MM.1S (cell line): ENCODE measurements at regions not wholly inside any gene's neighbourhood (a gene's known extent, or its start where the extent isn't known, plus 50 kb on each side); places are given as distances from the start of the nearest gene placed in this dataset.

Experiments used
- DNase-seq: peaks from one replicate; pipeline ENCODE4 v3.0.0-alpha.2; 2015
- H2AFZ ChIP-seq: fragments of 300-600 bp; sonication (generic); 2 replicates; pipeline ENCODE4 v1.6.0; 2016; ENCODE audit warnings: antibody characterized with exemption, low read length
- H3F3A ChIP-seq: fragments of 300-600 bp; sonication (generic); 2 replicates; pipeline ENCODE4 v1.6.1; 2016; ENCODE audit warnings: mild to moderate bottlenecking, antibody characterized with exemption, low read length, moderate library complexity, mixed read lengths; ENCODE audit not compliant: insufficient read depth
- H3K27ac ChIP-seq: fragments of 300-600 bp; sonication (generic); 2 replicates; pipeline ENCODE4 v1.5.1; 2016; ENCODE audit warnings: mild to moderate bottlenecking, low read length
- H3K27me3 ChIP-seq: fragments of 300-600 bp; sonication (generic); replicated peaks from 2 replicates; pipeline ENCODE4 v1.6.0; 2016; ENCODE audit warnings: low read length; ENCODE audit not compliant: insufficient read depth
- H3K36me3 ChIP-seq: fragments of 300-600 bp; sonication (generic); replicated peaks from 2 replicates; pipeline ENCODE4 v1.6.1; 2016; ENCODE audit warnings: mild to moderate bottlenecking, low read length, mixed read lengths; ENCODE audit not compliant: insufficient read depth
- H3K4me1 ChIP-seq: fragments of 300-600 bp; sonication (generic); 2 replicates; pipeline ENCODE4 v1.6.1; 2016; ENCODE audit warnings: low read length, mixed read lengths
- H3K4me2 ChIP-seq: fragments of 300-600 bp; sonication (generic); 2 replicates; pipeline ENCODE4 v1.6.0; 2016; ENCODE audit warnings: low read depth, low read length
- H3K4me3 ChIP-seq: fragments of 300-600 bp; sonication (generic); 2 replicates; pipeline ENCODE4 v1.5.1; 2016; ENCODE audit warnings: low read length, mixed read lengths
- H3K79me2 ChIP-seq: fragments of 300-600 bp; sonication (generic); 2 replicates; pipeline ENCODE4 v1.6.1; 2016; ENCODE audit warnings: mixed run types, low read length, mixed read lengths
- H3K9ac ChIP-seq: fragments of 300-600 bp; sonication (generic); 2 replicates; pipeline ENCODE4 v1.6.1; 2016; ENCODE audit warnings: low read length, mixed read lengths
- H3K9me2 ChIP-seq: fragments of 300-600 bp; sonication (generic); replicated peaks from 2 replicates; pipeline ENCODE4 v1.6.1; 2016; ENCODE audit warnings: mild to moderate bottlenecking, low read length, mixed read lengths; ENCODE audit not compliant: insufficient read depth
- H3K9me3 ChIP-seq: fragments of 300-600 bp; sonication (generic); replicated peaks from 2 replicates; pipeline ENCODE4 v1.6.1; 2016; ENCODE audit warnings: mild to moderate bottlenecking, low read length, mixed read lengths; ENCODE audit not compliant: insufficient read depth
- H4K20me1 ChIP-seq: fragments of 300-600 bp; sonication (generic); 2 replicates; pipeline ENCODE4 v1.6.1; 2016; ENCODE audit warnings: mild to moderate bottlenecking, low read length, moderate library complexity, mixed read lengths; ENCODE audit not compliant: insufficient read depth
- CTCF ChIP-seq: fragments of 300-600 bp; sonication (generic); IDR thresholded peaks from 2 replicates; pipeline ENCODE4 v1.5.1; 2016; ENCODE audit warnings: antibody characterized with exemption, low read length, mixed read lengths
- EZH2 ChIP-seq: fragments of 300-600 bp; sonication (generic); optimal IDR thresholded peaks from 2 replicates; pipeline ENCODE3; 2017; ENCODE audit warnings: low read depth, mild to moderate bottlenecking, antibody characterized with exemption, low read length, mixed read lengths
- EZH2phosphoT487 ChIP-seq: fragments of 300-600 bp; sonication (generic); IDR thresholded peaks from 2 replicates; pipeline ENCODE4 v1.6.1; 2018; ENCODE audit warnings: antibody characterized with exemption, low read length

GRCh38 chr3:152583963-152584362 lies 251.0 kb upstream of the P2RY1 start:
- Histone ChIP-seq H3K4me2 (no peak overlapping the region), H3K79me2 (no peaks in the 10 kb centered on the region), H3K27ac (no peak overlapping the region), H4K20me1 (no peaks in the 10 kb centered on the region), H3K4me1 (no peaks in the 10 kb centered on the region), H3K9me2 (no peaks in the 10 kb centered on the region), H3K36me3 (no peaks in the 10 kb centered on the region), H3K4me3 (no peak overlapping the region), H2AFZ (no peak overlapping the region), H3K9ac (no peak overlapping the region), H3K9me3 (no peaks in the 10 kb centered on the region), H3F3A (no peaks in the 10 kb centered on the region), H3K27me3 (no peaks in the 10 kb centered on the region)
- TF ChIP-seq EZH2phosphoT487: no peak
- no peak for TF ChIP-seq EZH2
- TF ChIP-seq CTCF: no peak
- DNase-seq: no peak

- Histone ChIP-seq H3K4me1 (no peaks in the 10 kb centered on the region), H3K79me2 (no peaks in the 10 kb centered on the region), H2AFZ (no peak overlapping the region), H4K20me1 (no peaks in the 10 kb centered on the region), H3K9me2 (no peaks in the 10 kb centered on the region), H3F3A (no peaks in the 10 kb centered on the region), H3K27me3 (no peaks in the 10 kb centered on the region), H3K4me3 (no peak overlapping the region), H3K9ac (no peak overlapping the region), H3K27ac (no peak overlapping the region), H3K36me3 (no peaks in the 10 kb centered on the region), H3K9me3 (no peaks in the 10 kb centered on the region), H3K4me2 (no peak overlapping the region)
- no peak for TF ChIP-seq EZH2phosphoT487
- TF ChIP-seq CTCF: no peak
- TF ChIP-seq EZH2: no peak
- DNase-seq: no peak
Measured at GRCh38 chr3:152586974-152587373, 248.0 kb upstream of the P2RY1 start.

GRCh38 chr3:152587861-152588260 lies 247.1 kb upstream of the P2RY1 start:
- no peak overlapping the region for H3K27ac ChIP-seq
- H3F3A ChIP-seq: no peaks in the 10 kb centered on the region
- no peak overlapping the region for H3K4me2 ChIP-seq

GRCh38 chr3:152589644-152590043 lies 245.3 kb upstream of the P2RY1 start:
- H4K20me1 ChIP-seq: no peaks in the 10 kb centered on the region
- no peaks in the 10 kb centered on the region for H3K27me3 ChIP-seq
- H3K9ac ChIP-seq: no peak overlapping the region
- TF ChIP-seq EZH2 (no peak), CTCF (no peak), EZH2phosphoT487 (no peak)
- H3K4me2 ChIP-seq: no peak overlapping the region
- H3K79me2 ChIP-seq: no peaks in the 10 kb centered on the region
- H3K4me1 ChIP-seq: no peaks in the 10 kb centered on the region
- no peak for DNase-seq
- no peaks in the 10 kb centered on the region for H3F3A ChIP-seq
- no peaks in the 10 kb centered on the region for H3K36me3 ChIP-seq
- no peak overlapping the region for H3K4me3 ChIP-seq
- H2AFZ ChIP-seq: no peak overlapping the region
- H3K27ac ChIP-seq: no peak overlapping the region
- H3K9me2 ChIP-seq: no peaks in the 10 kb centered on the region
- no peaks in the 10 kb centered on the region for H3K9me3 ChIP-seq

More at GRCh38 chr3:152587861-152588260, 247.1 kb upstream of the P2RY1 start:
- Histone ChIP-seq H3K9ac (no peak overlapping the region), H3K36me3 (no peaks in the 10 kb centered on the region), H3K79me2 (no peaks in the 10 kb centered on the region), H3K9me3 (no peaks in the 10 kb centered on the region), H2AFZ (no peak overlapping the region), H3K27me3 (no peaks in the 10 kb centered on the region), H3K4me1 (no peaks in the 10 kb centered on the region), H3K9me2 (no peaks in the 10 kb centered on the region), H3K4me3 (no peak overlapping the region), H4K20me1 (no peaks in the 10 kb centered on the region)
- no peak for TF ChIP-seq EZH2phosphoT487
- DNase-seq: no peak
